Thymus (tissue), 11 donors: ENCODE measurements at regions not wholly inside any gene's neighbourhood (a gene's known extent, or its start where the extent isn't known, plus 50 kb on each side); places are given as distances from the start of the nearest gene placed in this dataset.

Source experiments
- DNase-seq, 9 donors: peaks; one replicate each; pipeline ENCODE4 v3.0.0-alpha.2; 2013; ENCODE audit warnings: low spot score in 9 of 9, low read depth in 6 of 9, missing footprints in 1 of 9
- H3K27ac ChIP-seq, 2 donors: one replicate each; pipeline ENCODE4 v1.5.1; 2013; ENCODE audit warnings: control low read depth in 1 of 2, low read depth in 1 of 2, low read length in 1 of 2, mild to moderate bottlenecking in 1 of 2, moderate library complexity in 1 of 2
- H3K27me3 ChIP-seq, 2 donors: one replicate each; pipeline ENCODE4 v1.5.1; 2013; ENCODE audit warnings: low read length in 1 of 2; ENCODE audit not compliant: control insufficient read depth in 2 of 2, insufficient read depth in 1 of 2
- H3K36me3 ChIP-seq, 2 donors: one replicate each; pipeline ENCODE4 v1.5.1; 2013; ENCODE audit warnings: low read length in 1 of 2, mild to moderate bottlenecking in 1 of 2, moderate library complexity in 1 of 2; ENCODE audit not compliant: control insufficient read depth in 2 of 2, insufficient read depth in 2 of 2
- H3K4me1 ChIP-seq, 2 donors: one replicate each; pipeline ENCODE4 v1.5.1; 2013; ENCODE audit warnings: low read length in 2 of 2; ENCODE audit not compliant: control insufficient read depth in 2 of 2, insufficient read depth in 2 of 2
- H3K4me3 ChIP-seq, 2 donors: one replicate each; pipeline ENCODE4 v1.5.1; 2013; ENCODE audit warnings: low read length in 2 of 2, control low read depth in 1 of 2, mild to moderate bottlenecking in 1 of 2
- H3K9me3 ChIP-seq, 2 donors: one replicate each; pipeline ENCODE4 v1.5.1; 2013; ENCODE audit warnings: low read length in 1 of 2, mild to moderate bottlenecking in 1 of 2; ENCODE audit not compliant: control insufficient read depth in 2 of 2, insufficient read depth in 1 of 2
- WGBS: extraction: QIAGEN DNeasy Blood & Tissue Kit; methylation state at CpG from one replicate; pipeline ENCODE4 v1.1.7; 2013; 5-methylcytosine and 5-hydroxymethylcytosine counted together
- donor health status: healthy.

DNA sequence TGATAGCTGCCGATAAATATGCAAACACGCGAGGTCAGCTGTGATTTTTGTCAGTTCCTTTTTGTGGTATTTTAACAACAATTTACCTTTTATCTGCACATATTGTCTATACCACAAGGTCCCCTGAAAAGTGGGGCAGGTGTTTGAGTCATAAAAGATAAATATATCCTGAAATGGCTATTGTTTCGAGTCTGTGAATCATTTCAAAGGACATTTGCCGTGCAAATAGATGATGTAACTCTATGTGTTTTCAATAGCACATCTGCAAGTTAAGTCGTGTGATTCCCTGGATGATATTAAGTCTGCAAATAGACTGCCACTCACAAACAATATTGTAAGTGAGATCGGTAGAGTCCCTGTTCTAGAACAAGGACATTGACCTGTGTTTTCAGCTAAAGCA lies 193.0 kb upstream of the PITRM1 start:
- H3K9me3 ChIP-seq = peaks cover 0 to 4% of the 10 kb centered on the region in 2 donors
- DNase-seq = no peak
- 89% methylated on average over 7 of the region's 7 CpGs for WGBS
- no peaks in the 10 kb centered on the region for H3K4me1 ChIP-seq
- H3K27ac ChIP-seq = no peak overlapping the region
- H3K36me3 ChIP-seq = no peaks in the 10 kb centered on the region
- H3K4me3 ChIP-seq = no peak overlapping the region
- H3K27me3 ChIP-seq = no peaks in the 10 kb centered on the region

GRCh38 chr10:3364768-3365480 lies 192.3 kb upstream of the PITRM1 start:
- Histone ChIP-seq H3K27ac (no peak overlapping the region), H3K4me1 (no peaks in the 10 kb centered on the region), H3K36me3 (no peaks in the 10 kb centered on the region), H3K4me3 (no peak overlapping the region), H3K27me3 (no peaks in the 10 kb centered on the region), H3K9me3 (peaks cover 0 to 4% of the 10 kb centered on the region in 2 donors)
- DNase-seq = no peak
- 96% methylated on average over 12 of the region's 12 CpGs for WGBS

- Histone ChIP-seq H3K27me3 (no peaks in the 10 kb centered on the region), H3K9me3 (peaks cover 0 to 4% of the 10 kb centered on the region in 2 donors), H3K27ac (no peak overlapping the region), H3K36me3 (no peaks in the 10 kb centered on the region), H3K4me3 (no peak overlapping the region), H3K4me1 (no peaks in the 10 kb centered on the region)
- DNase-seq = no peak
- 84% methylated on average over 4 of the region's 4 CpGs for WGBS
Observed at GRCh38 chr10:3363311-3364045, 190.9 kb upstream of the PITRM1 start.

DNA sequence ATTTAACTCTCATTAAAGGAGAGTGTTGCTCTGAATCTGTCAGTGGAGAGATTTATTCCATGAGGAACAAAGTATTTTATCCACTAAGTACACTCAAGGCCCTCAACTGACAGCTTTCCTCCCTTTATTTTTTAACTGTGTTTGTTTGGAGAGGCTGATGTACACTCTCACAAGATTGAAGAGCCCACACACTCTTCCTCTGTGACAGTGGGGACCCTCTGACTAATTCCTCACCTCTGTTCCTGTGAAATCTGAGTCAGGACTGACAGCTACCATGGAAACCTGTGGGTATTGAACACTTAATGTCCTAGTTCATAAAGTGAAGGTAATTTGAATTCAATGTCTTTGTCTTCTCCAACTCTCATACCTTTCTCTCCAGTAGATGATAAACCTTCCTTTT lies 189.8 kb upstream of the PITRM1 start:
- Histone ChIP-seq H3K27ac (no peak overlapping the region), H3K4me1 (no peaks in the 10 kb centered on the region), H3K4me3 (no peak overlapping the region), H3K27me3 (no peaks in the 10 kb centered on the region), H3K36me3 (no peaks in the 10 kb centered on the region), H3K9me3 (peaks cover 0 to 4% of the 10 kb centered on the region in 2 donors)
- DNase-seq = no peak

GRCh38 chr10:3361640-3362039 lies 189.1 kb upstream of the PITRM1 start:
- H3K36me3 ChIP-seq = no peaks in the 10 kb centered on the region
- peaks cover 0 to 4% of the 10 kb centered on the region in 2 donors for H3K9me3 ChIP-seq
- no peak overlapping the region for H3K4me3 ChIP-seq
- DNase-seq = no peak
- H3K4me1 ChIP-seq = no peaks in the 10 kb centered on the region
- no peak overlapping the region for H3K27ac ChIP-seq
- H3K27me3 ChIP-seq = no peaks in the 10 kb centered on the region
- WGBS = 79% methylated on average over 3 of the region's 3 CpGs

GRCh38 chr10:3357737-3358136 lies 185.2 kb upstream of the PITRM1 start:
- Histone ChIP-seq H3K4me1 (no peaks in the 10 kb centered on the region), H3K9me3 (peaks cover 0 to 4% of the 10 kb centered on the region in 2 donors), H3K27ac (no peak overlapping the region), H3K4me3 (no peak overlapping the region), H3K36me3 (no peaks in the 10 kb centered on the region), H3K27me3 (no peaks in the 10 kb centered on the region)
- DNase-seq = no peak
- 88% methylated on average over 4 of the region's 4 CpGs for WGBS

DNA sequence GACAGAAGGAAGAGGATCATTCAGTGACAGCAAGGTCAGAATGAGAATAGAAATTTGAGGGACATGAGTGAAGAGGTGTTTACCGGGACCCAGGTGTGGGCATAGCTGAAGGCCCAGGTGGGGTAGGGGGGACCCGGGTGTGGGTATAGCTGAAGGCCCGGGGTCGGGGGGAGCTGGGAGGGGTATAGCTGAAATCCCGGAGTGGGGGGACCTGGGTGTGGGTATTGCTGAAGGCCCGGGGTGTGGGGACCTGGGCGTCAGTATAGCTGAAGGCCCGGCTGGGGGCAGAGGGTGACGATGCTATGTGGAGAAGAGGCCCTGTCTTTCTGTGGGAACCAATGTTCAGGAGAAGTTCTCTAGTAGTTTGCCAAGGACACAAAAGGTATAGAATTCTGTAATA lies 183.0 kb upstream of the PITRM1 start:
- no peaks in the 10 kb centered on the region for H3K4me1 ChIP-seq
- no peak for DNase-seq
- no peak overlapping the region for H3K27ac ChIP-seq
- H3K9me3 ChIP-seq = no peaks in the 10 kb centered on the region
- no peaks in the 10 kb centered on the region for H3K27me3 ChIP-seq
- no peaks in the 10 kb centered on the region for H3K36me3 ChIP-seq
- WGBS = 97% methylated on average over 9 of the region's 9 CpGs
- no peak overlapping the region for H3K4me3 ChIP-seq

DNA sequence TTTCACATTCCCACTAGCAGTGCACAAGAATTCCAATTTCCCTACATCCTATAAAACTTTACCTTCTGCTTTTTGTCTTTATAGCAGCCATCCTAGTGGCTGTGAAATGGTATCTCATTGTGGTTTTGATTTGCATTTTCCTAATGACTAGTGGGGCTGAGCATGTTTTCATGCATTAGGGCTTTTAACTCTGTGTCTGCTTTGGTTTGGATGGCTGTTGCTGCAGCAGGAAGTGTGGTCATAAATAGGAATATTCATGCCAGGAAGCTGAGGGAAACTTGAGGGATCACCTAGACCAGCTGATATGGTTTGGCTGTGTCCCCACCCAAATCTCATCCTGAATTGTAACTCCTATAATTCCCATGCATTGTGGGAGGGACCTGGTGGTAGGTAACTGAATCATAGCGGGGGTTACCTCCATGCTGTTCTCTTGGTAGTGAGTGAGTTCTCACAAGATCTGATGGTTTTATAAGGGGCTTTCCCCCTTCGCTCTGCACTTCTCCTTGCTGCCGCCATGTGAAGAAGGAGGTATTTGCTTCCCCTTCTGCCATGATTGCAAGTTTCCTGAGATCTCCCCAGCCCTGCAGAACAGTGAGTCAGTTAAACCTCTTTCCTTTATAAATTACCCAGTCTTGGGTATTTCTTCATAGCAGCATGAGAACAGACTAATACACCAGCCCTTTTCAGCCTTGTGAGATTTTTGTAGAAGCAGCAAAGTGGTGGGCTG lies 181.8 kb upstream of the PITRM1 start:
- Histone ChIP-seq H3K4me1 (no peaks in the 10 kb centered on the region), H3K27ac (no peak overlapping the region), H3K9me3 (no peaks in the 10 kb centered on the region), H3K27me3 (no peaks in the 10 kb centered on the region), H3K4me3 (no peak overlapping the region), H3K36me3 (no peaks in the 10 kb centered on the region)
- DNase-seq = no peak
- WGBS = over 99% methylated on average over 3 of the region's 3 CpGs

DNA sequence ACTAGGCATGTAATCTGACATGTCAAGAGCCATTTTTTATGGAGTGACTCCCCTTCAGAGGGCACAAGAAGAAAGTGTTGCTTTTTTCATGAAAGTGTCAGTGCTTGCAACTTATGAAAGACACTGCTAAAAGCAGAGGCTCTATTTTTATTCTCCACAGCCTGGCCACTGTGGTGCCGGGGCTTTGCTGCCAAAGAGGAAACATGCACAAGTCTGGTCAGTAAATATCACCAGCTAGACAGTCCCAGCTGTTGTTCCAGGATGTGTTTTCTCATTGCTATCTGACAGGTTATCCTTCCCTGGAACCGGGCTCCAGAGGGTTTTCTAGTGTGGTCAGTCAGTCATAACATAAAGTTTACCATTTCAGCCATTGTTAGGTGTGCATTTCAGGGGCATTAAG lies 180.7 kb upstream of the PITRM1 start:
- Histone ChIP-seq H3K27me3 (no peaks in the 10 kb centered on the region), H3K4me1 (no peaks in the 10 kb centered on the region), H3K9me3 (no peaks in the 10 kb centered on the region), H3K4me3 (no peak overlapping the region), H3K36me3 (no peaks in the 10 kb centered on the region), H3K27ac (no peak overlapping the region)
- no peak for DNase-seq
- WGBS = 21% methylated on average over 2 of the region's 2 CpGs
